DMS 273 (cell line): ENCODE measurements at regions not wholly inside any gene's neighbourhood (a gene's known extent, or its start where the extent isn't known, plus 50 kb on each side); places are given as distances from the start of the nearest gene placed in this dataset.
A peak's percentile ranks its signal among the peaks of the same experiment; 100 is the strongest.

Source experiments
- DNase-seq: peaks from one replicate; lab custom pipeline; 2025; ENCODE audit not compliant: unreplicated experiment; lab: John Stamatoyannopoulos, UW

- DNase-seq, result peak; percentile 85
Observed at GRCh38 chr2:213202011-213202410, 50.6 kb upstream of the IKZF2 start.

- no peak for DNase-seq
Observed at GRCh38 chr2:213205944-213206343, 54.5 kb upstream of the IKZF2 start.

- DNase-seq, result no peak
Observed at GRCh38 chr2:213213186-213213585, 61.8 kb upstream of the IKZF2 start.

- DNase-seq, result no peak
Observed at GRCh38 chr2:213214209-213214608, 62.8 kb upstream of the IKZF2 start.

- no peak for DNase-seq
Observed at GRCh38 chr2:213216461-213216860, 65.0 kb upstream of the IKZF2 start.

- DNase-seq, result no peak
Observed at GRCh38 chr2:213219816-213220215, 64.4 kb upstream of the SPAG16 start.

GRCh38 chr2:213220967-213221603 lies 63.2 kb upstream of the SPAG16 start:
- DNase-seq, result no peak

GRCh38 chr2:213221957-213222356 lies 62.3 kb upstream of the SPAG16 start:
- DNase-seq, result no peak

GRCh38 chr2:213224366-213224765 lies 59.9 kb upstream of the SPAG16 start:
- no peak for DNase-seq

GRCh38 chr2:213225866-213226265 lies 58.4 kb upstream of the SPAG16 start:
- no peak for DNase-seq

GRCh38 chr2:213227458-213227857 lies 56.8 kb upstream of the SPAG16 start:
- no peak for DNase-seq

GRCh38 chr2:213228638-213229037 lies 55.6 kb upstream of the SPAG16 start:
- DNase-seq, result no peak

- DNase-seq, result no peak
Observed at GRCh38 chr2:213229814-213230213, 54.5 kb upstream of the SPAG16 start.

GRCh38 chr2:213231966-213232365 lies 52.3 kb upstream of the SPAG16 start:
- DNase-seq, result no peak

GRCh38 chr2:213232649-213233437 lies 51.4 kb upstream of the SPAG16 start:
- DNase-seq, result no peak

- DNase-seq, result no peak
Observed at GRCh38 chr2:213233438-213234330, 50.6 kb upstream of the SPAG16 start.
